Upper lobe of right lung (tissue), 1 donor: ENCODE measurements at regions not wholly inside any gene's neighbourhood (a gene's known extent, or its start where the extent isn't known, plus 50 kb on each side); places are given as distances from the start of the nearest gene placed in this dataset.

Experiments used
- ATAC-seq: fragments of 200-7000 bp; cut with Tn5 transposase; one replicate; pipeline ENCODE4 v1.9.1; 2020; ENCODE audit warnings: mild to moderate bottlenecking, moderate library complexity
- DNase-seq: peaks from one replicate; pipeline ENCODE4 v3.0.0-alpha.2; 2020
- H3K27ac ChIP-seq: fragments of 200-600 bp; one replicate; pipeline ENCODE4 v1.8.0; 2022
- H3K27me3 ChIP-seq: fragments of 200-600 bp; one replicate; pipeline ENCODE4 v1.8.0; 2022; ENCODE audit warnings: mild to moderate bottlenecking
- H3K36me3 ChIP-seq: fragments of 200-600 bp; one replicate; pipeline ENCODE4 v1.8.0; 2022
- H3K4me1 ChIP-seq: fragments of 200-600 bp; one replicate; pipeline ENCODE4 v1.8.0; 2022
- H3K4me3 ChIP-seq: fragments of 200-600 bp; one replicate; pipeline ENCODE4 v1.8.0; 2022; ENCODE audit warnings: mild to moderate bottlenecking
- H3K9me3 ChIP-seq: fragments of 200-600 bp; one replicate; pipeline ENCODE4 v1.8.0; 2022
- CTCF ChIP-seq: fragments of 200-600 bp; IDR thresholded peaks from one replicate; pipeline ENCODE4 v1.8.0; 2022; ENCODE audit warnings: antibody characterized with exemption
- intact Hi-C: fragments of 100-400 bp; cut with DNase I; formaldehyde crosslinking; loops from one replicate; pipeline ENCODE4 v1.11.0; 2022
- donor health status: DM: no; HTN: yes; CAD: no; lungs with severe emphysema.

GRCh38 chr2:217004656-217005055, 144.8 kb upstream of the TNP1 start:
- H3K36me3 ChIP-seq = no peaks in the 10 kb centered on the region
- H3K9me3 ChIP-seq = no peaks in the 10 kb centered on the region
- no peaks in the 10 kb centered on the region for H3K27me3 ChIP-seq
- intact Hi-C loops = no loop called here
- no peak overlapping the region for H3K27ac ChIP-seq
- no peak for TF ChIP-seq CTCF
- no peaks in the 10 kb centered on the region for H3K4me1 ChIP-seq
- H3K4me3 ChIP-seq = no peak overlapping the region
- DNase-seq (no peak), ATAC-seq (no peak)

GRCh38 chr2:217001740-217002139, 141.9 kb upstream of the TNP1 start:
- Histone ChIP-seq H3K27ac (no peak overlapping the region), H3K4me1 (no peaks in the 10 kb centered on the region), H3K4me3 (no peak overlapping the region), H3K36me3 (no peaks in the 10 kb centered on the region), H3K27me3 (no peaks in the 10 kb centered on the region), H3K9me3 (no peaks in the 10 kb centered on the region)
- intact Hi-C loops = no loop called here
- no peak for TF ChIP-seq CTCF
- ATAC-seq (no peak), DNase-seq (no peak)

- ATAC-seq (no peak), DNase-seq (no peak)
- TF ChIP-seq CTCF = no peak
- Histone ChIP-seq H3K27ac (no peak overlapping the region), H3K36me3 (no peaks in the 10 kb centered on the region), H3K4me1 (no peaks in the 10 kb centered on the region), H3K27me3 (no peaks in the 10 kb centered on the region), H3K9me3 (no peaks in the 10 kb centered on the region), H3K4me3 (no peak overlapping the region)
- intact Hi-C loops = no loop called here
Measured at GRCh38 chr2:217000406-217000805, 140.5 kb upstream of the TNP1 start.

DNA sequence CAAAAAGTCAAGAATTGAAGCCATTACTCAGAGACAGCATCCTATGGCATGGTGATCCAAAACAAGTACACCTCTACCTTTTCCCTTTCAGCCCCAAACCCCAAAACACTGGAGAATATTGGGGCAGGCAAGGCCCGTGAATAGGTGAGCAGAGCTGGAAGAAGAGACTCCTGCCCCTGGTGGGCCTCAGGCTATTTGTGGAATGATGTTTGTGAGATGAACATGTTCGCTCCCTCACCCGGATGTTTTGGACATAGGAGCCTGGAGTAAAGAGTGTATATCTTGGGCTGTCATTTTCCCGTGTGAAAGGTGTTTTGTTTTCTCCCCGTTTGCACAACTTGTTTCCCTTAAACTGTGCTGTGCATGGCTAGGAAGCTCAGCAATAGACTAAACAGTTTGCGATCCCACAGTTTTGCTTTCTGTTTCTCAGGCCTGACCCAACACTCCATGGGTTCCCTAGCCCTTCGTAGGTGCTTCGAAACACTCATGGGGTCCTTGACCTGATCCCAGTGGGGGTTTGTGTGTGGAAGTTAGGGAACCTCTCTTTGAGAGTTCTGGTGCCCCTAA, 136.5 kb upstream of the TNP1 start:
- H3K36me3 ChIP-seq = no peaks in the 10 kb centered on the region
- no peaks in the 10 kb centered on the region for H3K27me3 ChIP-seq
- no peak overlapping the region for H3K4me3 ChIP-seq
- DNase-seq (no peak), ATAC-seq (no peak)
- TF ChIP-seq CTCF = no peak
- peaks cover 3% of the 10 kb centered on the region for H3K4me1 ChIP-seq
- no peak overlapping the region for H3K27ac ChIP-seq
- no peaks in the 10 kb centered on the region for H3K9me3 ChIP-seq
- intact Hi-C loops = no loop called here

DNA sequence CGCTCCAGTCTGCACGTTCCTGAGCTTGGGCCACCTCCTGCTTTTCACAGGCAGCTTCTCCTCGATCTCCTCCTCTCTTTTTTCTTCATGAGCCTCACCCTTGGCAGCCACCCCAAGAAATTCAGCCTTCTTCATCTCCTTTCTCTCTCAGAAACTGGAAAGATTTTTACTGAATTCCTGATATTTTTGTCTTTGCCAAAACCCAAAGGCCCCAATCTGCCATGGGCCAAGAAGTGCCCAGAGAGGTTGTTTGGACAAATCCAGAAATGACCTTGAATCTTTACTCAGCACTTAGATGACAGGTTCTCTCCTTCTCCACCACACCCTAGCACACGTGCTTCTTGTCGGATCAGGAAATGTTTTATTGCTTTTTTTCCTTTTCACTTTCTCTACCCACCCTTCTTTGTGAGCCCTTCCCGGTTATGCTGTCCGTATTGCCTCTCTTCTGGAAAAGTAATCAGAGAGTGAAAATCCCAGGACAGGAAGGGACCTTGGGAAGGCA, 134.5 kb upstream of the TNP1 start:
- no peak for ATAC-seq
- Histone ChIP-seq H3K36me3 (no peaks in the 10 kb centered on the region), H3K9me3 (no peaks in the 10 kb centered on the region), H3K4me3 (no peak overlapping the region), H3K27ac (no peak overlapping the region), H3K27me3 (no peaks in the 10 kb centered on the region), H3K4me1 (peaks cover 3% of the 10 kb centered on the region)
- intact Hi-C loops = no loop called here
- DNase-seq = no peak
- TF ChIP-seq CTCF = no peak

DNA sequence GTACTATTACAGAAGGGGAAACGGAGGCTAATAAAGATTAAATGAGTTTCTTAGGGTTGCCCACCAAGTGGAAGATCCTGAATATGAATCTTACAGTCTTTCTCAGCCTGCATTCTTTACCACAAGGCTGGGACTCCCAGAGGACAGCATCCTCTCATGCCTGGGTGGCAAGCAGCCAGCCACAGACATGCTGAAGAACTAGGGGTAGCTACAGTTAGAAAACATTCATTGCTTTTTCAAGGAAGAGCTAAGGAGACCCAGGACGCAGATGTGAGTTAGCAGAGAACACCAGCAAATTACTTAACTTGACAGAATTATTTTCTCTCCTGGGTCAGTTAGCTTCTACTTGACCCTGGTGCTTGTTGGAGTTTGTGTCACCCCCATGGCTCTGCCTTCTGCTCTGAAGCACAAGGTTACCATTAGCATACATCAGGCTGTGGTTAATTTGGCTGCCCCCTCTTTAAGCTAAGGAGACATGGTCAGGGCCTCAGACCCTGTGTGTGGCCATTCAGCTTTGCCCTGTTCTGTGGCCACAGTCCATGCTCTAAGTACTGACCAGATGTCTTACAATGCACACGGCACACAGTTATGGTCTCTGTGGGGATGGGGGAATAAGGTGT, 132.3 kb upstream of the TNP1 start:
- H3K36me3 ChIP-seq = no peaks in the 10 kb centered on the region
- TF ChIP-seq CTCF = no peak
- H3K27me3 ChIP-seq = no peaks in the 10 kb centered on the region
- no peak for DNase-seq
- ATAC-seq = peak; percentile 17
- H3K4me1 ChIP-seq = peaks cover 3% of the 10 kb centered on the region
- no peak overlapping the region for H3K27ac ChIP-seq
- H3K9me3 ChIP-seq = no peaks in the 10 kb centered on the region
- no peak overlapping the region for H3K4me3 ChIP-seq
- intact Hi-C loops = no loop called here
